Psoas muscle (tissue), 7 donors: ENCODE measurements at regions not wholly inside any gene's neighbourhood (a gene's known extent, or its start where the extent isn't known, plus 50 kb on each side); places are given as distances from the start of the nearest gene placed in this dataset.

Experiments used
- ATAC-seq, 4 donors: fragments of 200-7000 bp; cut with Tn5 transposase; one replicate each; pipeline ENCODE4 v1.9.1; 2020; ENCODE audit warnings: moderate library complexity in 3 of 4, mild to moderate bottlenecking in 2 of 4
- DNase-seq, 2 donors: peaks; one replicate each; pipeline ENCODE4 v3.0.0-alpha.2; 2020
- H3K27ac ChIP-seq: fragments of 200-600 bp; one replicate; pipeline ENCODE4 v1.8.0; 2022
- H3K27me3 ChIP-seq, 3 donors: fragments of 200-600 bp in 1 of 3; one replicate each; pipeline versions ENCODE4 v1.6.1 to v1.8.0; 2013 to 2022; ENCODE audit warnings: low read length in 2 of 3, mild to moderate bottlenecking in 2 of 3, moderate library complexity in 1 of 3; ENCODE audit not compliant: insufficient read depth in 3 of 3
- H3K36me3 ChIP-seq, 2 donors: fragments of 200-600 bp in 1 of 2; one replicate each; pipeline versions ENCODE4 v1.6.1 to v1.8.0; 2013 to 2022; ENCODE audit warnings: low read depth in 1 of 2, mild to moderate bottlenecking in 1 of 2, moderate library complexity in 1 of 2; ENCODE audit not compliant: insufficient read depth in 1 of 2
- H3K4me1 ChIP-seq: fragments of 200-600 bp; one replicate; pipeline ENCODE4 v1.8.0; 2022
- H3K4me3 ChIP-seq: fragments of 200-600 bp; one replicate; pipeline ENCODE4 v1.8.0; 2022; ENCODE audit warnings: mild to moderate bottlenecking
- H3K9me3 ChIP-seq: fragments of 200-600 bp; one replicate; pipeline ENCODE4 v1.8.0; 2022
- WGBS, 3 donors: extraction: QIAGEN DNeasy Blood & Tissue Kit; methylation state at CpG; one replicate each; pipeline versions ENCODE4 v1.1.6 to v1.1.7; 2013; 5-methylcytosine and 5-hydroxymethylcytosine counted together
- intact Hi-C, 2 donors: fragments of 100-400 bp; cut with DNase I; formaldehyde crosslinking; loops; one replicate each; pipeline versions ENCODE4 v1.11.0 to v1.14.2; 2022
- TF ChIP-seq, protein P1 (sequence below): fragments of 200-600 bp; IDR thresholded peaks from one replicate; pipeline ENCODE4 v1.8.0; 2022; ENCODE audit warnings: antibody characterized with exemption
- donor health status: healthy with polysubstance abuse.
- donor health status: DM: no; HTN: no; CAD: no; lungs with moderate emphysema.
- donor health status: Bipolar disorder and iron deficiency.
- donor health status: healthy.
- donor health status: DM: yes; HTN: yes; CAD: no.
- donor health status: DM: no; HTN: no; CAD: no.
- donor health status: DM: yes; HTN: yes; CAD: no.

GRCh38 chr5:166979307-166979895 is 1312.0 kb upstream of the WWC1 start:
- no peak overlapping the region for H3K27ac ChIP-seq
- no peaks in the 10 kb centered on the region for H3K36me3 ChIP-seq
- ATAC-seq (no peak), DNase-seq (no peak)
- intact Hi-C loops = no loop called here
- H3K4me1 ChIP-seq = no peaks in the 10 kb centered on the region
- H3K9me3 ChIP-seq = no peaks in the 10 kb centered on the region
- peaks cover 0 to 26% (median 3%) of the 10 kb centered on the region in 3 donors for H3K27me3 ChIP-seq
- TF ChIP-seq, protein P1, sequence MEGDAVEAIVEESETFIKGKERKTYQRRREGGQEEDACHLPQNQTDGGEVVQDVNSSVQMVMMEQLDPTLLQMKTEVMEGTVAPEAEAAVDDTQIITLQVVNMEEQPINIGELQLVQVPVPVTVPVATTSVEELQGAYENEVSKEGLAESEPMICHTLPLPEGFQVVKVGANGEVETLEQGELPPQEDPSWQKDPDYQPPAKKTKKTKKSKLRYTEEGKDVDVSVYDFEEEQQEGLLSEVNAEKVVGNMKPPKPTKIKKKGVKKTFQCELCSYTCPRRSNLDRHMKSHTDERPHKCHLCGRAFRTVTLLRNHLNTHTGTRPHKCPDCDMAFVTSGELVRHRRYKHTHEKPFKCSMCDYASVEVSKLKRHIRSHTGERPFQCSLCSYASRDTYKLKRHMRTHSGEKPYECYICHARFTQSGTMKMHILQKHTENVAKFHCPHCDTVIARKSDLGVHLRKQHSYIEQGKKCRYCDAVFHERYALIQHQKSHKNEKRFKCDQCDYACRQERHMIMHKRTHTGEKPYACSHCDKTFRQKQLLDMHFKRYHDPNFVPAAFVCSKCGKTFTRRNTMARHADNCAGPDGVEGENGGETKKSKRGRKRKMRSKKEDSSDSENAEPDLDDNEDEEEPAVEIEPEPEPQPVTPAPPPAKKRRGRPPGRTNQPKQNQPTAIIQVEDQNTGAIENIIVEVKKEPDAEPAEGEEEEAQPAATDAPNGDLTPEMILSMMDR = no peak
- peak overlapping the region; percentile 28 for H3K4me3 ChIP-seq
- WGBS, 3 donors = 0 to 1% (median 1%) methylated on average over 13 of the region's 13 CpGs

- WGBS, 3 donors = 53 to 63% (median 57%) methylated on average over 1 of the region's 1 CpG
- Histone ChIP-seq H3K27me3 (peaks cover 0 to 26% (median 3%) of the 10 kb centered on the region in 3 donors), H3K4me3 (no peak overlapping the region), H3K9me3 (no peaks in the 10 kb centered on the region), H3K27ac (no peak overlapping the region), H3K4me1 (no peaks in the 10 kb centered on the region), H3K36me3 (no peaks in the 10 kb centered on the region)
- intact Hi-C loops = no loop called here
- DNase-seq = no peak
- TF ChIP-seq, protein P1 = no peak
- no peak for ATAC-seq
These were observed 1310.8 kb upstream of the WWC1 start for GRCh38 chr5:166980666-166981065.

DNA sequence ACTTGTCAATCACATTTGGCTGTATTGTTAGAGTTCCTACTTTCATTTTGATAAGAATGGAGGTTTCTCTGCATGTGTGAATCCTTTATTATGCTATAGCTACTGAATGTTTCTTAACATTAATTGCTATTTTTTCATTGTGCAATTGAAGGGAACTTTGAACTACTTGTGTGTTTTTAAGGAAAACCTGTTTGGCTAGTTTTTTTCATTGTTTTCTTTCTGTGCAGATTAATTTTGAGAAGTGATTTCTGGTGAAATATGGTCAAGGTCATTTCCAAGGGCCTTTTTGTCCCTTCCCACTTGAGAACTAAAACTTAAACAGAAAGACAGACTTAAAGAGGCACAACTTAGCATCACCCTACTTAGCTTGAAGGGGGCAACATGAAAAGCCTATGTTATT is 1309.2 kb upstream of the WWC1 start:
- intact Hi-C loops = no loop called here
- Histone ChIP-seq H3K27me3 (peaks cover 0 to 22% (median 3%) of the 10 kb centered on the region in 3 donors), H3K9me3 (no peaks in the 10 kb centered on the region), H3K36me3 (no peaks in the 10 kb centered on the region), H3K27ac (no peak overlapping the region), H3K4me3 (no peak overlapping the region), H3K4me1 (no peaks in the 10 kb centered on the region)
- TF ChIP-seq, protein P1 = no peak
- DNase-seq = no peak
- ATAC-seq = no peak

DNA sequence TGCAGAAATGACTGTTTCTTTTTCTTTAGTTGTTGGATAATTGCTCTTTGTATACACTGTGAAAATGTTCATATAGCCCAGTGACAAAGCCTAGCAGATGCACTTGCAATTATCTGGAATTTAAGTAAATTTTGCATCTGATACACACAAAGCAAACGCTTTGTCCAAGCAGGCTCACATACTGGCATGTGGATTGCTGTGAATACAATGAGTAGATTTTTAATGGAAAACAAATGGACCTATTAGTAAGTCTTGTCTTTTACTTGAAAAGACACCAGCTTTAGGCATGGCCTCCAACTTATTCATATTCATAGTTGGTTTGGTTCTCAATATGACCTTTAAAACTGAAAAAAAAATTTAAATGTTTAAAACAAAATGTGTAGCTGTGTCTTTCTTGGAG is 1299.8 kb upstream of the WWC1 start:
- Histone ChIP-seq H3K4me3 (no peak overlapping the region), H3K9me3 (no peaks in the 10 kb centered on the region), H3K36me3 (no peaks in the 10 kb centered on the region), H3K27me3 (no peaks in the 10 kb centered on the region), H3K27ac (no peak overlapping the region), H3K4me1 (no peaks in the 10 kb centered on the region)
- DNase-seq (no peak), ATAC-seq (no peak)
- intact Hi-C loops = no loop called here
- WGBS, 3 donors = 67 to 89% (median 71%) methylated on average over 1 of the region's 1 CpG
- TF ChIP-seq, protein P1 = no peak

DNA sequence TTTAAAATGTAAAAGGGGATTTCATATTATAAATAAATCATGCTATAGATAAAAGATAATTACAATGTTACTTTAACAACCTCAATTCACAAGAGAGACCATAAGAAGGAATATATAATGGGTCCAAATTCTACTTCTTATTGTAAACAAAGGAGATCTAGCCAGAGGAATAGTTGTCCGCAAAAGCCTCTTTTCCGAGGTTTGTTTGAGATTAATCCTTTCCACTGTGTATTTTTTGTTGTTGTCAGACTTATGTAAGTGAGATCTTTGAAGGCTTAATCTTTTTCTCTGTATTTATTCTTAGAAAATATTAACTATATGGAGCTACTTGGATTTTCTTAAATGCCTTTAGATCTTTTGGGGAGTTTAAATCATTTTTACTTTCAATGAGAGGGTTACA is 1299.3 kb upstream of the WWC1 start:
- DNase-seq (no peak), ATAC-seq (no peak)
- TF ChIP-seq, protein P1 = no peak
- H3K4me3 ChIP-seq = no peak overlapping the region
- H3K36me3 ChIP-seq = no peaks in the 10 kb centered on the region
- no peaks in the 10 kb centered on the region for H3K9me3 ChIP-seq
- 83 to 86% (median 86%) methylated on average over 2 of the region's 2 CpGs for WGBS, 3 donors
- H3K27me3 ChIP-seq = no peaks in the 10 kb centered on the region
- no peaks in the 10 kb centered on the region for H3K4me1 ChIP-seq
- no peak overlapping the region for H3K27ac ChIP-seq
- intact Hi-C loops = no loop called here
